COLO668 (cell line): ENCODE measurements at regions not wholly inside any gene's neighbourhood (a gene's known extent, or its start where the extent isn't known, plus 50 kb on each side); places are given as distances from the start of the nearest gene placed in this dataset.
"Not testable (repeated sequence)": the region's sequence is repeated elsewhere in the genome, so short reads cannot be mapped to it uniquely, and the experiment has no call there.

Source experiments
- DNase-seq: peaks from one replicate; lab custom pipeline; 2025; ENCODE audit not compliant: unreplicated experiment; lab: John Stamatoyannopoulos, UW

DNA sequence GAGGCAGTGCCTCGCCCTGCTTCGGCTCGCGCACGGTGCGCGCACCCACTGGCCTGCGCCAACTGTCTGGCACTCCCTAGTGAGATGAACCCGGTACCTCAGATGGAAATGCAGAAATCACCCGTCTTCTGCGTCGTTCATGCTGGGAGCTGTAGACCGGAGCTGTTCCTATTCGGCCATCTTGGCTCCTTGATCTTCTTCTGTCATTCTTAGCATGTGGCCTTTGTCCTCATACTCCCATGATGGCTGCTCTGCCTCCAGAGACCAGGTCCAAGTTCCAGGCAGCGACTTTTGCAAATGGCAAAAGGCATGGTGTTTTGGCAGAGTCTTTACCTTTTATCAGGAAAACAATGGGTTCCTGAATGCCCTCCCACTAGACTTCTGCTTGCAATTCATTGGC is 102.6 kb upstream of the SKOR2 start:
- not testable (repeated sequence) for DNase-seq

DNA sequence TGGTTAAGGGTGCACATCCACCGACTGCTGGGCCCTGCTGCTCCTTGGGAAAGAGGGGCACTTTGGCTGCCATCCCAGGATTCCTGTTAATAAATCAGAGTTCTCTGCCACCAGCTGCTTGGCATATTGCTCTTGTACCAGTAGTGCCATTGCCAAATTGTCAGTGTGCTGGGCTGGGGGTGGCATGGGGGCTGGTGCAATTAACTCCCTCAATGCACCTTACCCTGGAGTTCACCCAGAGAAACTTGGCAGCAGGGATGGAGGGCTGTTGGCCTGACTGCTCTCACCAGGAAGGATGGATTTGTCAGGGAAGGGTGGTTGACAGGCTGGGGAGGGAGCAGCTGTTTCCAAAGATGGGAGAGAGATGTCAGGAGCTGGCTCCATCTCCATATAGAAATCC is 94.6 kb upstream of the SKOR2 start:
- DNase-seq: no peak

DNA sequence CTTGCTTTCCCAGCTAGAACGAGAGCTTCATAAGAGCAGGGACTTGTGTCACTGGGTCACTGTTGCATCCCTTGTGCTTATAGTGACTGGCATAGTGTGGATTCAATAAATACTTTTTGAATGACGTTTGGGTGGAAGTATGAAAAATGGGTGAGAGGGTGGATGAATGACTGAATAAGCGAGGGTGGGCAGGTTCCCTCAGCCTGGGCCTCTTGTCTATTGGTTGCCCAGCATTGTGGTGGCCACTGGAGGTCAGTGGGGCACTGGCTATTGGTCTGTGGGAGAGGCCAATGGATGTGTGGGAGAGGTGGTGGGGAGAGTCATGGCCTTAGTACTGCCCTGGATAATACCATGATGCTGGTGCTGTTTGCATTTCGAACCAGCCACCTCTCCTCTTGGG is 93.8 kb upstream of the SKOR2 start:
- DNase-seq: no peak

DNA sequence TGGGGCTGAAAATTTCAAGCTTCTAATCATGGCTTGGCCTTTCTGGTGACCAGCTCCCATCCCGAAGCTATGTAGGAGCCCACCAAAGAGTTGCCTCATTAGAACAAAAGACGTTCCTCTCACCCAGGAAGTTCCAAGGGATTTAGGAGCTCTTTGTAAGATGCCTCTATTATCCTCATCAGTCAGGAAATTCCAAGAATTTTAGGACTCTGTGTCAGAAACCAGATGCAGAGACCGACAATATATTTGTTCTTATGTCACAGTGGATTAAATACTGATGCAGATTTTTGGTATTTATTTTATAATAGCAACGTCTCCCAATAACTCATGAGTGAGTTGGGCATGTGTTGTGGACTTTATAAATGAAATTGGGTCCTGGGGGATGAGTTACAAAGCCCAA is 91.8 kb upstream of the SKOR2 start:
- no peak for DNase-seq

DNA sequence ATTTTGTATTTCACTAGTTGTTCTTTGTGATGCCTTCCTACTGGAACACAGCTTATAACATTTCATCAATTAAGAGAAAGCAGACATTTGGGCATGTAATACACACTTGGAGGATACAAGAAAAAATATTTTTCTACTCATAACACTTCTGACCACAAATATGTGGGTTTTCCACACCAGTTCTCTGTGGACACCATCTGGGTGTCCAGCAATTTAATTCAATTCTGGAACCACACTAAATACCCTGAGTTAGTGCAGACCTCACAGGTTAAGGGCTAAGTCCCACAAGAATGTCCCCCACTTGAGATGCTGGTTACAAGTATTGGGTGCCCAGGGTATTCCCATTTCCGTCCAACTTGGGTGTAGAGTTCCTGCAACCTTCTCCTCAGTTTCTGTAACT is 91.1 kb upstream of the SKOR2 start:
- no peak for DNase-seq

DNA sequence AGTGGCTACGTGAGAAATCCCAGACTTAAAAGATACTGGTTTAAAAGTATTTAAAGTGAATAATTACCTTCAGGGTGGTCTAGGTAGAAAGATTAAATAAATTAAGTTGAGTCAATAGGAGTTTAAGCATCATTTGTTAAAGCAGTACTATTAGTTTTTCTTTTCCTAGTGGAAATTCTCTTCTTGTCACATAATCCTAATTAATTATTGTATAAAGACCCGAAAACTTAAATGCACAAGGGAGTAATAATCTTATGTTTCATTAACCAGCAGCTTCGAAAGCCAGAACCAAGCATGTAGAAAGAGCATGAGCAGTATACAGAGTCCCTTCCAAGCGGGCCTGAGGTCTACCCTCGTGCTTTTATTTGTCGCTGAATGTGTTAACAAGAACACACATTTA is 90.2 kb upstream of the SKOR2 start:
- no peak for DNase-seq

DNA sequence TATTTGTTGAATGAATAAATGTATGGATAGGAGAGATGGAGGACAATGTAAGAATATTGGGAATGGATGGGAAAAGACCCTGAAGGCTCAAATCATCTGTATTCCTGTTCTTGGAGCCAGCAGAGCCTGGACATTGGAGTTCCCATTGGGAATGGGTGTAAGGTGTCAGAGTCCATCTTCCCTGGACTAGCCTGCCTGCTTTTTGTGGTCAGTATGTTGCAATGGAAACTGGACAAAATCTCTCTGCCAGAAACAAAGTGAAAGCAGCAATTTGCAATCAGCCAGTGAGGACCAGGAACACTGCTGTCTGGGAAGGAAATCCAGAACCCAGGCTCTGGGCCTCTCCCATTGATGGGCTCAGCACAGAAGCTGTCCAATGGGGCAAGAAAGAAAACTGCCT is 83.5 kb upstream of the SKOR2 start:
- no peak for DNase-seq

DNA sequence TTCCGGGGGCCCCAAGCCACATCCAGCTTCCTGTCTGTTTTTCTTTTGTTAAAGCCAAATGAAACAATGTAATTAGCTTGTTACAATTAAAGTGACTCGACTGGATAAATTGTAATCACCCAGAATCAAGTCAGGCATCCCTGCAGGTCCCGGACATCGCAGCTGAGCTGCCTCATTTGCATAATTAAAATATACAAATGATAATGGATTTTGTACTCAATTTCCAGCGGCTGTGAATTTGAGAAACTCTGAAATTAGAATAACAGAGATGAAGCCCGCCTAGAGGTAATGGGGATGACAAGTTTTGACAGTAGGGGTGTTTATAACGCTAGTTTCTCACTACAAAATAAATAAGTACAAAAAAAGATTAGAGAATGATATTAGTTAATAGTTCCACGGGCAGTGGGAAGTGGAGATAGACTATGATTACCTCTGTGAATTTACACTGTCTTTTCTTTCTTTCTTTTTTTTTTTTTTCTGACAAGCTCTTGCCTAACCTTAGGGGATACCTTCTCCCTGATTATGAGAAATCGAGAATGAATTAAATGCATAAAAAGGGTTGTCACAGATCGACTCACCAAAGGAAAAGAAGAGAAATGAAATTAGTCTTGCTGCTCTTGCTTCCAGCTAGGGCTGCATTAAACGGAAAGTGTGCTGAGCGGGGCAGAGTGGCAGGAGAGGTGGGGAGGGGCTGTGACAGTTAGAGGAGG is 82.6 kb upstream of the SKOR2 start:
- no peak for DNase-seq

DNA sequence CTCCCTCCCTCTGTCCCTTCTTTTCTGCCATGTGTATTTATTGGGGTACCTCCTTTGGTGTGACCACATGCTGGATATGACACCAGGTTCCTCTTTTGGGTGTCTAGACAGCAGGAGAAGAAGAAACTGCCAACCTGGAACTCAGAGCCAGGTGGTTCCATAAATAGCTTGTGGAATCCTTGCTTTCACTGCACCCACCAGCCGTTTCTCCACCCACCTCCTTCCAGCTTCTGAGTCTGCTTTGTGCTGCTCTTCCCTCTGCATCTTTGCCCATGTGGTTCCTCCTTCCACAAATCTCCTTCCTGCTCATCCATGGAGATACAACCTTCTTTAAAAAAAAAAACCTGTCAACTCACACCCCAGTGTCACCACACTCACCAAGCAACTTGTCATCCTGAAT is 80.2 kb upstream of the SKOR2 start:
- DNase-seq: no peak

DNA sequence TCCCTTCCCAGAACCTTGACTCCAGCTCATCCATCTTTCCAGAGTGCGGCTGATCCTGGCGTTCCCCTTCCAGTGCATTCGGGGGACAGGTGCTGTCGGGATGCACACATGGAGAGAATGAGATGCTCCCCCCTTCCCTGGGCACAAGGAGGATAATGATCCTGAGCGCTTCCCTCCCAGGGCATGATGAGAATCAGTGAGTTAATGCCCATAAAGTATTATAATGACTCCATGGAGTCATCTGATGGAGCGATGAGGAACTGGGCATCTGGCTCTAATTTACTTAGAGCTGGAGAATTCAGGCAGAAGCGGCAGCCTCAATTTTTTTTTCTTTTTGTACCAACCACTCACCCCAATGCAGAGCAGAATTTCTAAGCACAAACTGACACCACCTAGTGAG is 79.6 kb upstream of the SKOR2 start:
- no peak for DNase-seq

DNA sequence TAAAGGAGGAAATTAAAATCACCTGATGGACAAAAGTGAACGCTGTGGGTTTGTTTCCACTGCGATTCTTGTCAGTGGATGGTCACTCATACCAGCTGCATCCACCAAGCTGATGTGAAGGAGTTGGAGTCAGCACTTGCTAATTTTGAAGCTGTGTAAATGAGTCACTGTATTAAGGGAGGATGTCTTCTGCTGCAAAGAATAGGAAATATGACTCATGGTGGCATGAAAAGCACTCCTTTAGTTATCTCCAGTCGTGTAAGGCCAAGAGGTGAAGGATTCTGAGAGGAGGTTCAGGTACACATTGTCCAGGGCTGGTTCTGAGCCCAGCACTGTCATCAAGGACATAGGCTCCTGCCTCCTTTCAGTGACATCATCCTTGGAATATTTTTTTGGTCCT is 71.7 kb upstream of the SKOR2 start:
- no peak for DNase-seq

DNA sequence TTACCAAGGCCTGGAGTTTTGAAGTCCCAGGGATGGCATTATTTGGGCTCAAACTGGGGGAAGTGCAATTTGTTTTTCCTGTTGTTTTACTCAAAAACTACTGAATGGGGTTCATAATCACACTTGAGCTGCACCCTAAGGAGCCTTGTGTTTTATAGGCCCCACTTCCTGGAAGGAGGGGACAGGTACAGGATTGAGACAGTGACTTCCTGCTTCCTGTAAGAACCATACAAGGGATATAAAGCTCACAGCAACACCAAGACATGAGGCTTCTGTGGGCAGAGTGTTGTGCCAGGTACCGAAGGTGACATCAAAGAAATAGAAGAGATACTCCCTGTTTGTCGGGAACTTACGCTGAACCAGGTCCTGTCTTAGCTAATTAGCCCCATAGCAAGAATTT is 70.4 kb upstream of the SKOR2 start:
- DNase-seq: no peak

DNA sequence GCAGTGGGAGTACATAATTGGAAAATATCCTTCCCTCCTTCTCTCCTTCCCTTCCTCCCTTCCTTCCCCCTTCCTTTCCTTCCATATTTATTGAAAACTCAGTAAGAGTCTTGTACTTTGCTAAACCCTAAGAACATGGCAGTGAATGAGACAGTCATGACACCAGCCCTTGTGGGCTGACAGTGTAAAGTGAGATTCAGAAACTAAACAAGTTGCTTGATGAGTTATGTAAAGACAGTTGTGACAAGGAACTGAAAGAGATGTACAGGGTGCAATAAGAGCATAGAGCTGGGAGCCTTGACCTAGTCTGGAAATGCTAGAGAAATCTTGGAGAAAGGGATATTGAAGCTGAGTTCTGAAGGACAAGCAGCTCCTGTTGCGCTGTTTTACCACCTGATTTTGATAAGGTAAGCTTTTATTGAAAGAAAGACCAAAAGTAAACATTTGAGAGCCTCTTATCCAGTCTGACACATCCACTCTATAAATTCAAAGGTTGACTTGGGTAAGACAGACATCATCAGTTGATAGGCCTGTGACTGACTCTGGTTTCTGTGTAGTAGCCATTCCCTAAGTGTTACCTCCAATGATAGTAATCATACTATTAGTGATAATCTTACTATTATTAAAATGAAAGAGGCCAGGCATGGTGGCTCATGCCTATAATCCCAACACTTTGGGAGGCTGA is 66.5 kb upstream of the SKOR2 start:
- DNase-seq: no peak

DNA sequence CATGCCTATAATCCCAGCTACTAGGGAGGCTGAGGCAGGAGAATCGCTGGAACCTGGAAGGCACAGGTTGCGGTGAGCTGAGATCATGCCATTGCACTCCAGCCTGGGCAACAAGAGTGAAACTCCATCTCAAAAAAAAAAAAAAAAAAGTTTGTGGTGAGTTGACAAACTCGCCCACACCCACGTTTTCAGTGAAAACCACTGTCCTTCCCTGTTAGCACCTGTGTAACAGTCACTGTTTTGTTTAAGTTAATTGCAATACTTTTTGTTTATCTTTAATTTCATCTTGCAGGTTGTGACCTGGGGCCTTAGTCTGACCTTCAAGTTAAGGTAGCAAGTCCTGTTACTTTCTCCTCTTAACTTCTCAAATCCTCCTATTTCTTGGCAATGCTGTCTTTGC is 65.5 kb upstream of the SKOR2 start:
- DNase-seq: no peak

DNA sequence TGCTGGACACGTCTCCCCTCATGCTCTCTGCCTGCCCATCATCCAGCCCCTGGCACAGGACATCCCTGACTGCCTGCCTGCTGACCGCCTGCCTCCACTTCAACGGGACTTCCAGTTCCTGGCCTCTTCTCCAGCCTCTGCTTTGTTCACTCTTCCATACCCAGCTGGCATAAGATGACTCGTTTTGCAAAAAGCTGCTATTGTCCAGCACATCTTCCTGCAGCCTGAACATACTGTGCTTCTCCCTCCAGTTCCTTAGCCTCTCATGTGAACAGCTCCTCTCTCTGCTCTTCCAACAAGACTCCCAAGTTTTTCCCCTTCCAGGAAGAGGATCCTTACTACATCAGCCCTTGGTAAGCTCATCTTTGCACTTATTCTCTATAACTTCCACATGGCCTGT is 62.4 kb upstream of the SKOR2 start:
- DNase-seq: no peak

DNA sequence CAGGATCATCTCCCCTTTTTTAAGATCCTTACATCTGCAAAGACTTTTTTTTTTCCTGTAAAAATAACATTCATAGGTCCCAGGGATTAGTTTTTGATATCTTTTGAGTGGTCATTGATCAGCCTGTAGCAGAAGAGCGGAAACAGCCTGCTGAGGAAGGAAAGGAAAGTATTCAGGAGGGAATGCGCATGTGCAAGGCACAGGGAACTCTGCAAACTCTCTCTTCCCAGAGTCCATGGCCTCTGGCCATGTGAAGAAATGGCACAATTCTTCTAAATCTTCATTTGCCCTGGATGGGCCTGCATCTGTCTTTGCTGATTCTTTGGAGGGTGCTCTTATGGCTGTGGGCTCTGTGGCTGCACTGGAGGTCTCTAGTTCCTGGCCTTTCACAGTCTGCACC is 60.1 kb upstream of the SKOR2 start:
- DNase-seq: no peak
